Astrocyte of the cerebellum (primary cell): ENCODE measurements at regions not wholly inside any gene's neighbourhood (a gene's known extent, or its start where the extent isn't known, plus 50 kb on each side); places are given as distances from the start of the nearest gene placed in this dataset.

Experiments
- DNase-seq: peaks from one replicate; pipeline ENCODE4 v3.0.0-alpha.2; 2011; ENCODE audit warnings: low read depth
- H3K4me3 ChIP-seq: 2 replicates; pipeline ENCODE4 v1.5.1; 2011; ENCODE audit warnings: mild to moderate bottlenecking, low read depth, low read length, moderate library complexity
- in situ Hi-C: cut with HindIII; loops from 2 replicates; pipeline ENCODE4 v1.10.0; 2017; ENCODE audit warnings: low sequenced_read_pairs
- TF ChIP-seq, protein P1 (sequence below): IDR thresholded peaks from 2 replicates; pipeline ENCODE4 v1.5.1; 2012; ENCODE audit warnings: low read length, low read depth, moderate library complexity, mild to moderate bottlenecking; ENCODE audit errors: missing control alignments

GRCh38 chr2:88832311-88832991 is 141.0 kb downstream of the RPIA start:
- no peak for DNase-seq
- in situ Hi-C loops, result no loop called here
- TF ChIP-seq, protein P1, sequence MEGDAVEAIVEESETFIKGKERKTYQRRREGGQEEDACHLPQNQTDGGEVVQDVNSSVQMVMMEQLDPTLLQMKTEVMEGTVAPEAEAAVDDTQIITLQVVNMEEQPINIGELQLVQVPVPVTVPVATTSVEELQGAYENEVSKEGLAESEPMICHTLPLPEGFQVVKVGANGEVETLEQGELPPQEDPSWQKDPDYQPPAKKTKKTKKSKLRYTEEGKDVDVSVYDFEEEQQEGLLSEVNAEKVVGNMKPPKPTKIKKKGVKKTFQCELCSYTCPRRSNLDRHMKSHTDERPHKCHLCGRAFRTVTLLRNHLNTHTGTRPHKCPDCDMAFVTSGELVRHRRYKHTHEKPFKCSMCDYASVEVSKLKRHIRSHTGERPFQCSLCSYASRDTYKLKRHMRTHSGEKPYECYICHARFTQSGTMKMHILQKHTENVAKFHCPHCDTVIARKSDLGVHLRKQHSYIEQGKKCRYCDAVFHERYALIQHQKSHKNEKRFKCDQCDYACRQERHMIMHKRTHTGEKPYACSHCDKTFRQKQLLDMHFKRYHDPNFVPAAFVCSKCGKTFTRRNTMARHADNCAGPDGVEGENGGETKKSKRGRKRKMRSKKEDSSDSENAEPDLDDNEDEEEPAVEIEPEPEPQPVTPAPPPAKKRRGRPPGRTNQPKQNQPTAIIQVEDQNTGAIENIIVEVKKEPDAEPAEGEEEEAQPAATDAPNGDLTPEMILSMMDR, result no peak
- H3K4me3 ChIP-seq, result no peak overlapping the region

GRCh38 chr2:88832992-88833389 is 141.5 kb downstream of the RPIA start:
- no peak for DNase-seq
- TF ChIP-seq, protein P1, result no peak
- in situ Hi-C loops, result no loop called here
- no peak overlapping the region for H3K4me3 ChIP-seq

DNA sequence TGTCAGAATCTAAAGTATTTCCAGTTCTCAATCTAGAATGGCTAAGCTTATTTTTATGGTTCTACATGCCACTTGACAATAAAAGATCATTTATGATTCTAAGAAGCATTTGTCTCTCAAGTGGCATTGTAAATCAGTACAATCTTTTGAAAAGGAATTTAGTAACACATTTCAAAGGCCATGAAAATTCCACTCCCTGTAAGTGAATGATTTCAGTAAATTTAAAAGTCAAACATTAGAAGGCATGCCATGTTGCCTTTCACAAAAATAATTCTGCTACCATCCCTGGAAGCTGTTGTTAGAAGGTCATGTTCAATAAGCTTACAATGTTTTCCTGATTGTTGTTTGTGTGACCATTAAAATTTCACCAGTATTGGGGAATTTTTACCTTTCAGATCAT is 142.9 kb downstream of the RPIA start:
- in situ Hi-C loops, result no loop called here
- TF ChIP-seq, protein P1, result no peak
- DNase-seq, result no peak
- H3K4me3 ChIP-seq, result no peak overlapping the region

DNA sequence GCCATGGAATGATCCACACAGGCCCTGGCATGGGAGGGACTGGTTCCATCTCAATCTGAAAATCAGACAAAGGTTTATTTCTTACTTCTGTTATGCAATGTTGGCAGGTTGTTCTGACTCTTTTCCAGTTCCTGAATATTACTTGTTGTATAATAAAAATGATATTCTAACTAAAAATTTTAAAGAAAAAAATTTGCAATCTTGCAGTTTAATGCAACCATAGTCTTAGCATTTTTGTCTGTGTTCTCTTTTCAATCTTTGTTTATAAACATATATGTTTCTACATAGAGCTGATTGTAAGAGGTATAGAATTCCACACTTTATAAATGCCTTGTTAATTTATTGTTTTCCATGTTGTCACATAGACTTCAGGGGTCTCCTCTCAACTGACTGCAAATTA is 143.4 kb downstream of the RPIA start:
- TF ChIP-seq, protein P1, result no peak
- in situ Hi-C loops, result no loop called here
- H3K4me3 ChIP-seq, result no peak overlapping the region
- no peak for DNase-seq

- no peak for DNase-seq
- no peak overlapping the region for H3K4me3 ChIP-seq
- in situ Hi-C loops, result no loop called here
- TF ChIP-seq, protein P1, result no peak
These were observed 144.3 kb downstream of the RPIA start for GRCh38 chr2:88835726-88836125.

- in situ Hi-C loops, result no loop called here
- DNase-seq, result no peak
- TF ChIP-seq, protein P1, result no peak
- H3K4me3 ChIP-seq, result no peak overlapping the region
These were observed 144.9 kb downstream of the RPIA start for GRCh38 chr2:88836351-88836750.
